Panc1 (cell line): ENCODE measurements at regions not wholly inside any gene's neighbourhood (a gene's known extent, or its start where the extent isn't known, plus 50 kb on each side); places are given as distances from the start of the nearest gene placed in this dataset.

Source experiments
- ATAC-seq: fragments of 200-7000 bp; cut with Tn5 transposase; 2 replicates; pipeline ENCODE4 v1.9.1; 2020; ENCODE audit warnings: mild to moderate bottlenecking, moderate library complexity
- BruUV-seq: library from RNA; stranded (reverse); fragments of 400-500 nt; replicated peaks from 2 replicates; lab custom pipeline; 2021; lab: Mats Ljungman, UMichigan
- CTCF ChIA-PET: fragments of 300-600 bp; sonication (Branson Sonifier 250); formaldehyde crosslinking; loops from one replicate; lab custom pipeline; 2022; ENCODE audit warnings: antibody characterized with exemption; lab: Charles Lee
- POLR2A ChIA-PET: fragments of 300-600 bp; sonication (Branson Sonifier 250); formaldehyde crosslinking; loops from one replicate; lab custom pipeline; 2022; ENCODE audit warnings: antibody characterized with exemption; lab: Charles Lee
- DNase-seq: peaks from one replicate; pipeline ENCODE4 v3.0.0-alpha.2; 2010; ENCODE audit warnings: low read depth, low spot score
- H3K27ac ChIP-seq: 2 replicates; pipeline ENCODE4 v1.5.1; 2011; ENCODE audit warnings: mild to moderate bottlenecking, low read length, inconsistent platforms
- H3K27me3 ChIP-seq: fragments of 200-500 bp; sonication (Bioruptor generic); 2 replicates; pipeline ENCODE4 v1.6.0; 2014; ENCODE audit warnings: low read length, inconsistent platforms; ENCODE audit not compliant: control insufficient read depth, insufficient read depth
- H3K36me3 ChIP-seq: fragments of 200-500 bp; sonication (Bioruptor generic); 2 replicates; pipeline ENCODE4 v1.5.1; 2014; ENCODE audit warnings: inconsistent platforms, mild to moderate bottlenecking, low read length, moderate library complexity; ENCODE audit not compliant: control insufficient read depth, insufficient read depth
- H3K4me1 ChIP-seq: 2 replicates; pipeline ENCODE4 v1.5.1; 2011; ENCODE audit warnings: inconsistent platforms, mild to moderate bottlenecking, low read length, moderate library complexity; ENCODE audit not compliant: control insufficient read depth, insufficient read depth
- H3K4me3 ChIP-seq, 2 experiments: 2 replicates each; pipeline ENCODE4 v1.5.1; 2011 to 2012; ENCODE audit warnings: low read depth in 2 of 2, low read length in 2 of 2, mild to moderate bottlenecking in 2 of 2, inconsistent platforms in 1 of 2, moderate library complexity in 1 of 2
- H3K9me3 ChIP-seq: fragments of 200-500 bp; sonication (Bioruptor generic); 2 replicates; pipeline ENCODE4 v1.5.1; 2014; ENCODE audit warnings: low read depth, mild to moderate bottlenecking, inconsistent platforms, low read length, moderate library complexity; ENCODE audit not compliant: control insufficient read depth, insufficient read depth
- POLR2AphosphoS5 ChIP-seq: IDR thresholded peaks from 2 replicates; pipeline ENCODE4 v1.6.1; 2012; ENCODE audit warnings: mild to moderate bottlenecking, low read depth, low read length, moderate library complexity
- SIN3A ChIP-seq: IDR thresholded peaks from 2 replicates; pipeline ENCODE4 v1.6.1; 2012; ENCODE audit warnings: low read depth, mild to moderate bottlenecking, low read length, moderate library complexity, borderline replicate concordance; ENCODE audit not compliant: insufficient read depth
- TCF7L2 ChIP-seq: IDR thresholded peaks from 2 replicates; pipeline ENCODE4 v1.6.1; 2011; ENCODE audit warnings: mild to moderate bottlenecking, low read depth, low read length, inconsistent platforms
- in situ Hi-C: cut with HindIII; loops from 2 replicates; pipeline ENCODE4 v1.10.0; 2016; ENCODE audit warnings: low sequenced_read_pairs, low pct_unique_long_range_greater_than_20kb
- intact Hi-C: fragments of 100-400 bp; cut with micrococcal nuclease; formaldehyde crosslinking; loops from one replicate; pipeline ENCODE4 v1.10.0; 2022; ENCODE audit not compliant: unreplicated experiment
- TF ChIP-seq, protein P1 (sequence below), 2 experiments: IDR thresholded peaks; 2 replicates each; pipeline ENCODE4 v1.6.1; 2011 to 2012; ENCODE audit warnings: low read depth in 2 of 2, control low read depth in 1 of 2, low read length in 1 of 2, mild to moderate bottlenecking in 1 of 2, moderate library complexity in 1 of 2; ENCODE audit not compliant: insufficient read depth in 1 of 2
- TF ChIP-seq, protein P2 (sequence below): fragments of 450-650 bp; IDR thresholded peaks from 2 replicates; pipeline ENCODE4 v1.5.1; 2017; ENCODE audit warnings: mild to moderate bottlenecking

DNA sequence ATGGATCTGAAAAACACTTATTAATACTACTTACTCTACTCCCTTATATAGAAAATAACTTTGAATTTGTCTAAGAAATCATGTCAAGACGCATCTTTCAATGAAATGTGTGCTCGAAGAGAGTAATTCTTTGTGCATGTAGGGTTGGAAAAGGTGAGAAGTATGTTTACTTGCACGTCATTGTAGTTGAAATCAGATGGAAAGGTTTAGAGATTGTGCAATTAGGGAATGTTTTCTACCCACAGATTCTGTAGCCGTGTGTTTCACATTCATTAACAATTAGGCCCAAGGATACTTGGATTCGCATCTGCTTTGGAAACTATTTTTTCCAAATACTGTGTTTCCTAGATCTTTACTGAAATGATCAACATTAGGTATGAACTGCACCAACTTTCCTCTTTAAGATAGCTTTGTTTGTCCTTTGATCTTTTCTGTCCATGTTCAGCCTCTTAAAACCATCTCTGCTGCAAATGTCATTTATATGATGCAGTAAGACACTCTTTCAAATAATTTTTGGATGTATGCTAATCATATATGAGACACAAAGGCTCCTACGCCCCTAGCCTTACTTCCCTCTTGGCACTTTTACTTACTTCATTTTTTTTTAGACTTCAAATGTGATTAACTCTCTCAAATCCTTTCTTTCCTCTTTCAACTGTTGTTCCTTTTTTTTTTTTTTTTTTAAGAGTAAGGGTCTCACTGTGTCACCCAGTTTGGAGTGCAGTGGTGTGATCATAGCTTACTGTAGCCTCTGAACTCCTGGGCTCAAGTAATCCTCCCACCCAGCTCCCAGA, 58.0 kb upstream of the PSMA6 start:
- intact Hi-C loops (no loop called here), in situ Hi-C loops (no loop called here)
- ATAC-seq (no peak), DNase-seq (no peak)
- CTCF ChIA-PET = interaction anchor here (0.6 kb wide), 1 partner anchor 48 kb away, joined by 4 read pairs; no protein-coding TSS in a partner anchor
- no peaks in the 10 kb centered on the region for H3K9me3 ChIP-seq
- no TSS peak for BruUV-seq
- no peaks in the 10 kb centered on the region for H3K36me3 ChIP-seq
- no peaks in the 10 kb centered on the region for H3K4me1 ChIP-seq
- no peak overlapping the region for H3K4me3 ChIP-seq
- no peak overlapping the region for H3K27ac ChIP-seq
- POLR2A ChIA-PET = no interaction called here
- H3K27me3 ChIP-seq = no peaks in the 10 kb centered on the region
- TF ChIP-seq POLR2AphosphoS5 (no peak), TCF7L2 (no peak), SIN3A (no peak)
- TF ChIP-seq, protein P1, sequence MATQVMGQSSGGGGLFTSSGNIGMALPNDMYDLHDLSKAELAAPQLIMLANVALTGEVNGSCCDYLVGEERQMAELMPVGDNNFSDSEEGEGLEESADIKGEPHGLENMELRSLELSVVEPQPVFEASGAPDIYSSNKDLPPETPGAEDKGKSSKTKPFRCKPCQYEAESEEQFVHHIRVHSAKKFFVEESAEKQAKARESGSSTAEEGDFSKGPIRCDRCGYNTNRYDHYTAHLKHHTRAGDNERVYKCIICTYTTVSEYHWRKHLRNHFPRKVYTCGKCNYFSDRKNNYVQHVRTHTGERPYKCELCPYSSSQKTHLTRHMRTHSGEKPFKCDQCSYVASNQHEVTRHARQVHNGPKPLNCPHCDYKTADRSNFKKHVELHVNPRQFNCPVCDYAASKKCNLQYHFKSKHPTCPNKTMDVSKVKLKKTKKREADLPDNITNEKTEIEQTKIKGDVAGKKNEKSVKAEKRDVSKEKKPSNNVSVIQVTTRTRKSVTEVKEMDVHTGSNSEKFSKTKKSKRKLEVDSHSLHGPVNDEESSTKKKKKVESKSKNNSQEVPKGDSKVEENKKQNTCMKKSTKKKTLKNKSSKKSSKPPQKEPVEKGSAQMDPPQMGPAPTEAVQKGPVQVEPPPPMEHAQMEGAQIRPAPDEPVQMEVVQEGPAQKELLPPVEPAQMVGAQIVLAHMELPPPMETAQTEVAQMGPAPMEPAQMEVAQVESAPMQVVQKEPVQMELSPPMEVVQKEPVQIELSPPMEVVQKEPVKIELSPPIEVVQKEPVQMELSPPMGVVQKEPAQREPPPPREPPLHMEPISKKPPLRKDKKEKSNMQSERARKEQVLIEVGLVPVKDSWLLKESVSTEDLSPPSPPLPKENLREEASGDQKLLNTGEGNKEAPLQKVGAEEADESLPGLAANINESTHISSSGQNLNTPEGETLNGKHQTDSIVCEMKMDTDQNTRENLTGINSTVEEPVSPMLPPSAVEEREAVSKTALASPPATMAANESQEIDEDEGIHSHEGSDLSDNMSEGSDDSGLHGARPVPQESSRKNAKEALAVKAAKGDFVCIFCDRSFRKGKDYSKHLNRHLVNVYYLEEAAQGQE (IDR thresholded peaks at IDR 0.05; ENCODE audit: insufficient read depth in 1 of 2, low read depth in 2 of 2, low read length in 1 of 2) = no peak
- TF ChIP-seq, protein P2, sequence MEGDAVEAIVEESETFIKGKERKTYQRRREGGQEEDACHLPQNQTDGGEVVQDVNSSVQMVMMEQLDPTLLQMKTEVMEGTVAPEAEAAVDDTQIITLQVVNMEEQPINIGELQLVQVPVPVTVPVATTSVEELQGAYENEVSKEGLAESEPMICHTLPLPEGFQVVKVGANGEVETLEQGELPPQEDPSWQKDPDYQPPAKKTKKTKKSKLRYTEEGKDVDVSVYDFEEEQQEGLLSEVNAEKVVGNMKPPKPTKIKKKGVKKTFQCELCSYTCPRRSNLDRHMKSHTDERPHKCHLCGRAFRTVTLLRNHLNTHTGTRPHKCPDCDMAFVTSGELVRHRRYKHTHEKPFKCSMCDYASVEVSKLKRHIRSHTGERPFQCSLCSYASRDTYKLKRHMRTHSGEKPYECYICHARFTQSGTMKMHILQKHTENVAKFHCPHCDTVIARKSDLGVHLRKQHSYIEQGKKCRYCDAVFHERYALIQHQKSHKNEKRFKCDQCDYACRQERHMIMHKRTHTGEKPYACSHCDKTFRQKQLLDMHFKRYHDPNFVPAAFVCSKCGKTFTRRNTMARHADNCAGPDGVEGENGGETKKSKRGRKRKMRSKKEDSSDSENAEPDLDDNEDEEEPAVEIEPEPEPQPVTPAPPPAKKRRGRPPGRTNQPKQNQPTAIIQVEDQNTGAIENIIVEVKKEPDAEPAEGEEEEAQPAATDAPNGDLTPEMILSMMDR = no peak

DNA sequence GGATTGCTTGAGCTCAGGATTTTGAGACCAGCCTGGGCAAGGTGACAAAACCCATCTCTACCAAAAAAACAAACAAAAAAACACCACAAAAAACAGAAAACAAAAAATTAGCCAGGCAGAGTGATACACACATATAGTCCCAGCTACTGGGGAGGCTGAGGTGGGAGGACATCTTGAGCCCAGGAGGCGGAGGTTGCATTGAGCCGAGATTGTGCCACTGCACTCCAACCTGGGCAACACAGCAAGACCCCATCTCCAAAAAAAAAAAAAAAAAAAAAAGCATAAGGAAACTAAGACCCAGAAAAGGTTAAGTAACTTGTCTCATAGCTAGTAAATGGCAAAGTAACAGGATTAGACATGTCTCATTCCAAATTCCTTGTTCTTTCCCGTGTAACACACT, 56.3 kb upstream of the PSMA6 start:
- no peak for DNase-seq
- Histone ChIP-seq H3K4me3 (no peak overlapping the region), H3K36me3 (no peaks in the 10 kb centered on the region), H3K27ac (no peak overlapping the region), H3K4me1 (no peaks in the 10 kb centered on the region), H3K9me3 (no peaks in the 10 kb centered on the region), H3K27me3 (no peaks in the 10 kb centered on the region)
- ChIA-PET POLR2A (interaction anchor here (0.6 kb wide), 1 partner anchor 56 kb away, joined by 10 read pairs; no protein-coding TSS in a partner anchor), CTCF (no interaction called here)
- no peak for ATAC-seq
- BruUV-seq = no TSS peak
- in situ Hi-C loops = no loop called here
- TF ChIP-seq, protein P1 (IDR thresholded peaks at IDR 0.05; ENCODE audit: insufficient read depth in 1 of 2, low read depth in 2 of 2, low read length in 1 of 2) = no peak
- TF ChIP-seq, protein P2 = no peak
- TF ChIP-seq TCF7L2 (no peak), POLR2AphosphoS5 (no peak), SIN3A (no peak)
- intact Hi-C loops = no loop called here
